GM18870 (cell line): ENCODE measurements at regions not wholly inside any gene's neighbourhood (a gene's known extent, or its start where the extent isn't known, plus 50 kb on each side); places are given as distances from the start of the nearest gene placed in this dataset.
"Not testable (repeated sequence)": the region's sequence is repeated elsewhere in the genome, so short reads cannot be mapped to it uniquely, and the experiment has no call there.

Source experiments
- ATAC-seq: cut with Tn5 transposase; IDR thresholded peaks from one replicate; pipeline ENCODE4 v1.9.1; 2021; ENCODE audit warnings: moderate library complexity; ENCODE audit not compliant: unreplicated experiment

DNA sequence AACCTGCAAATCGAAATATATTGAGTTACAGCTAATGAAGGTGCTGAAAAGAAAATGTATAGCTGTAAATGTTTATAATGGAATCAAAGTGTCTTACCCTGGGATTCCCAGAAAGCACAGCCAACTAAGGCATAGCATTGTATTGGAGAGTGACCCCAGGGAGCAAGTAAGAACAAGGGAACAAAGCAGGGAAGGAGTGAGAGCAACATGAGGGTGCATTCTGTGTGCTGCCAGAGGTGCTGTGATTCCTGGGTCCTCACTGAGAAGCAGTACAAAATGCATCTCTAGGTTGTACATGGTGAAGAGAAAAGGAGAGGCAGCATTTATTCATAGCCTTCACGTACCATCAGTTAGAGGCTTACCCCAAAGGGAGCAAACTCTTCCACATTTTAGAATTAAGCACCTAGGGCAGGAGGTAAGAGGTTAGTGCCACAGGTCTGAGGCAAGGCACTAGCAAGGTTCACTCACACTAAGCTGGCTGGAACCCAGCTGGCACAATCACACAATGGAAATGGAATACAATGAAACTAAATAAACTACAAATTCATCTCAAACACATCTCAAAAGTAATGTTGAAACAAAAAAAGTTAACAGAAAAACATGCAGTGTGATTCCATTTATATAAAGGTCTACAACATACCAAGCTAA, 151.5 kb upstream of the C2CD4B start:
- ATAC-seq, result no peak

DNA sequence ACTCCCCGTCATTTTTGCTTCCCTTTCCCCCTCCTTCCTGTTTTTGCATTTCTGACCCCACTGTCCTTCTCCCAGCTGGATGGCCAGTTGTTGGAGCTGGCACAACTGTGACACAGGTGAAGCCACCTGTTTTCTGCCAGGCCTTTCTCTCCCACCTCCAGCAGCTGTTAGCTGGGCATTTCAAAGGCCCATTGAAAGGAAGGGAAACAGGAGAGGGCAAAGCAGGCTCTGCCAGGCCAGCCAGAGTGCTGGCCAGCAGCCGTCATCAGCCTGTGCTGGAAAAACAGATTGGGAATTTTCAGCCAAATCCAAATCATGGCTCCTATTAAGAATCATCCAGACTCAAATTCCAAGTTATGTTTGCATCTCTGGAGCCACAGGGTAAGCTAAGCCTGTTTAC, 155.2 kb upstream of the C2CD4B start:
- ATAC-seq, result no peak

DNA sequence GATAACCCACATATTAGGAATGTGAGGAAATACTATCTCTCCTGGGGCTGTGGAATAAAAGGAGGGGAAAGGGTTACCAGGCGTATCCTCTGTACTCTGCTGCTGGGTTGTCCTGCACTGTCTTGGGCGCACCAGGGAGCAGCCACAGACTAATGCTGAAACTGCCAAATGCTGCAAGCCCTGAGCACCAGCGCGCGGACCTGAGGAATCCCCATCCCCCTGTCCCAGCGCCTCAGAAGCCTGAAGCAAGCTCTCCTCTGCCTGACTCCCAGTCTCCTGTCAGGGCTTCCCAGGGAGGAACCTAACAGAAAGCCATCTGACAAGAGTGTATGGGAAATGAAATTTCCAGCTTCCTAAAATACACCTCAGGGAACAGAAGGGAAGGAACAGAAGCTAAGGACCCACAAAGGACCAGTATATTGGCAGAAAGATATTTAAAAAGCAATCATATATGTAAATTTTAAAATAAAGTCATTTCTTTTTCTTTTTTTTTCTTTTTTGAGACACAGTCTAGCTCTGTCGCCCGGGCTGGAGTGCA, 158.3 kb upstream of the C2CD4B start:
- no peak for ATAC-seq

- ATAC-seq, result no peak
Observed at GRCh38 chr15:62324382-62324781, 159.3 kb upstream of the C2CD4B start.

- ATAC-seq, result no peak
Observed at GRCh38 chr15:62325597-62325996, 160.5 kb upstream of the C2CD4B start.

GRCh38 chr15:62326460-62327011, 161.5 kb upstream of the C2CD4B start:
- no peak for ATAC-seq

- ATAC-seq, result no peak
Observed at GRCh38 chr15:62327406-62327805, 162.3 kb upstream of the C2CD4B start.

GRCh38 chr15:62332472-62332871, 167.4 kb upstream of the C2CD4B start:
- ATAC-seq, result not testable (repeated sequence)

DNA sequence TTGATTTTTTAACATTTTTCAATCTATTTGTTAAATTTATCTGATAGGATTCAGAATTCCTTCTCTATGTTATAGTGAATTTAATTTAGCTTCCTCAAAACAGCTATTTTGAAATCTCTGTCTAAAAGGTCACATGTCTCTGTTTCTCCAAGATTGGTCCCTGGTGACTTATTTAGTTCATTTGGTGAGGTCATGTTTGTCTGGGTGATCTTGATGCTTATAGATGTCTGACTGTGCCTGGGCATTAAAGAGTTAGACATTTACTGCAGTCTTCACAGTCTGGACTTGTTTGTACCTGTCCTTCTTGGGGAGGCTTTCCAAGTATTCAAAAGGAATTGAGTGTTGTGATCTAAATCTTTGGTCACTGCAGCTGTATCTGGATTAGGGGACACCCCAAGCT, 169.5 kb upstream of the C2CD4B start:
- ATAC-seq, result no peak

- ATAC-seq, result no peak
Observed at GRCh38 chr15:62337934-62338333, 172.8 kb upstream of the C2CD4B start.

- ATAC-seq, result no peak
Observed at GRCh38 chr15:62338497-62338896, 173.4 kb upstream of the C2CD4B start.

DNA sequence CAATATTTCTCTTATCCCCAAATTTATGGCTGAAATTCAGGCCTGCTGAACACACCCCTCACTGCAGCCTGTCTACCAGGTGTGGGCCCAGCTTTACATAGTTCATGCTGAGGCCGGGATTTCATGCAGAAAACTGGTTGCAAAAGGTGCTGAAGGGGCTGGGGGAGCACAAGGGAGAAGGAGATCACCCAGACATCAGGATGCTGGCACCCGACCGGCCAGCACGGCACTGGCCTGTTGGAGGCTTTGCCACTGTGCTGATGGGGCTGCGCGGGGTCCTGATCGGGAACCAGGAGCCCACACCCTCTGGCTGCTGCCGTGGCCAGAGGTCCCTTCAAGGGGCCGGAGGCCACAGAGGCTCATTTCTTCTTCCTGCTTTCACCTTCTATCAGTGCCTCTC, 177.9 kb upstream of the C2CD4B start:
- ATAC-seq, result no peak

DNA sequence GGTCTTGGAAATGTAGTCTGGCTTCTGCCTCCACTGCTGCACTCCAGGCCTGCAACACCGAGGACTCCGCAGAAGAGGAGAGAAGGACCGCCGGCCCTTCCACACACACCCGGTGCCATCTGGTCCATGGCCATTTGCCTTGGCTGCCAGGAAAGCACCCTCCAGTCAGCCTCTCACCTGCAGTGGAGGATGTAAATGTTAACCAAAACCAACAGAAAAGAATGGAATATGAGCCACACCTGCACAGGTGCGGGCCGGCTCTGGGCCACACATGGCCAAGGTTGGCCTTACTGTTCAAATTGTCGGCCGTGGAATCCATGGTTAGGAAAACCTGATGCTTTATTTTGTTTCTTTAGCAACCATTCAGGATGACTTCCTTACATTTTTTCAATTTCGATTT, 178.3 kb upstream of the C2CD4B start:
- ATAC-seq, result no peak

- ATAC-seq, result no peak
Observed at GRCh38 chr15:62344806-62345539, 179.9 kb upstream of the C2CD4B start.

- no peak for ATAC-seq
Observed at GRCh38 chr15:62346168-62346567, 181.1 kb upstream of the C2CD4B start.

- ATAC-seq, result no peak
Observed at GRCh38 chr15:62348118-62348517, 183.0 kb upstream of the C2CD4B start.

GRCh38 chr15:62348623-62349022, 183.5 kb upstream of the C2CD4B start:
- no peak for ATAC-seq

GRCh38 chr15:62352817-62353216, 187.7 kb upstream of the C2CD4B start:
- ATAC-seq, result no peak

- no peak for ATAC-seq
Observed at GRCh38 chr15:62357431-62357830, 192.3 kb upstream of the C2CD4B start.

- no peak for ATAC-seq
Observed at GRCh38 chr15:62359416-62359815, 194.3 kb upstream of the C2CD4B start.

DNA sequence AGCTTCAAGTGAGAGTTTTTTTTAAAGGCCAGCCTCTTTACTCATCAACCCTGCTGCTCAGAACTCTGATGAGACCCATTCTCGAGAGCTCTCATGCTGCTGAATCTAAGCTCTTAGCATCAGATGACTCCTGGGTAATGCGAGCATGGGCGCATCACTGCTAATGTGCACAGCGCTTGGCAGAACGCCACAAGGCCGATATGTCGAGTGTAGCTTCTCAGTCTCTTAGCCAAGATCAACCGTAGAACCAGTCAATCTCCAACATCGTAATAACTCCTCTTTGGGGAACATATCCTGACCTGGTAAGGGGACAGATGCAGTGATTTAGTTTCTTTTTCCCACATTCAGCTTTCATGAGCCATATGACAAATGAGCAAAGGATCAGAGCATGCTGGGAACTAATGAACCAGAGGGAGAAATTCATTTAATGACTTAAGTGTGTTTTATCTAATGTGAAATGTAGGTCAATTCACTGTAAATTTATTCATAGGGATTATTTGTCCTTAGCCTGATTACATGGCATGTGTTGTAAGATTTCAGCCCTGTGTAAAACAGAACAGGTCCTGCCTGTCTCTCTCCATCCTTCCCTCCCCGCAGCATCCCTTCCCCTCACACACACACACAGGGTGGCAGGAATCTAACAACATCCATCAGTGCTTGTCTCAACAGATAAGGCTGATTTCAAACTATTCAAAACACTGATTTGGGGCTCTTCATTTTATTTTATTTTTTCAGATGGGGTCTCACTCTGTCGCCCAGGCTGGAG, 195.4 kb upstream of the C2CD4B start:
- ATAC-seq, result no peak
